SK-N-SH (cell line): ENCODE measurements at regions not wholly inside any gene's neighbourhood (a gene's known extent, or its start where the extent isn't known, plus 50 kb on each side); places are given as distances from the start of the nearest gene placed in this dataset.

Experiments
- CTCF ChIA-PET: fragments of 300-600, 350-600 bp; formaldehyde crosslinking; extraction: SDS; loops from one replicate; lab custom pipeline; 2021; lab: Yijun Ruan, JAX
- POLR2A ChIA-PET: fragments of 350-600 bp; sonication (Branson Sonifier 250); formaldehyde crosslinking; extraction: SDS; loops from one replicate; lab custom pipeline; 2020; ENCODE audit warnings: antibody characterized with exemption, inconsistent platforms; lab: Yijun Ruan, JAX
- DNase-seq: peaks from one replicate; pipeline ENCODE4 v3.0.0; 2012
- H2AFZ ChIP-seq: fragments of 200-600 bp; sonication (generic); 2 replicates; pipeline ENCODE4 v1.8.1; 2016; ENCODE audit warnings: antibody characterized with exemption, mild to moderate bottlenecking, low read depth
- H3F3A ChIP-seq: fragments of 200-600 bp; sonication (generic); replicated peaks from 2 replicates; pipeline ENCODE3; 2016; ENCODE audit warnings: antibody characterized with exemption, mild to moderate bottlenecking; ENCODE audit not compliant: insufficient read depth
- H3K27ac ChIP-seq, 2 experiments: fragments of 200-500 bp in 1 of 2; fragments of 200-600 bp in 1 of 2; sonication (Bioruptor generic) in 1 of 2; sonication (generic), shearing (Covaris generic) in 1 of 2; 2 replicates each; pipeline versions ENCODE4 v1.5.1 to v1.6.1; 2014 to 2016; ENCODE audit warnings: low read depth in 2 of 2, inconsistent platforms in 1 of 2, low read length in 1 of 2, mild to moderate bottlenecking in 1 of 2, mixed read lengths in 1 of 2
- H3K27me3 ChIP-seq: fragments of 200-600 bp; sonication (generic), shearing (Covaris generic); 2 replicates; pipeline ENCODE4 v1.6.1; 2016; ENCODE audit warnings: mixed run types; ENCODE audit not compliant: insufficient read depth
- H3K36me3 ChIP-seq, 2 experiments: fragments of 200-500 bp in 1 of 2; fragments of 200-600 bp in 1 of 2; sonication (Bioruptor generic) in 1 of 2; sonication (generic) in 1 of 2; replicated peaks in 1 of 2; 2 replicates each; pipeline versions ENCODE3 to v1.5.1; 2014 to 2016; ENCODE audit warnings: low read length in 1 of 2, mild to moderate bottlenecking in 1 of 2; ENCODE audit not compliant: insufficient read depth in 2 of 2, control insufficient read depth in 1 of 2
- H3K4me1 ChIP-seq, 2 experiments: fragments of 200-500 bp in 1 of 2; fragments of 200-600 bp in 1 of 2; sonication (Bioruptor generic) in 1 of 2; sonication (generic), shearing (Covaris generic) in 1 of 2; 2 replicates each; pipeline versions ENCODE4 v1.5.1 to v1.6.1; 2014 to 2016; ENCODE audit warnings: low read depth in 1 of 2, low read length in 1 of 2, mixed run types in 1 of 2; ENCODE audit not compliant: insufficient read depth in 2 of 2, control insufficient read depth in 1 of 2
- H3K4me2 ChIP-seq: fragments of 200-600 bp; sonication (generic), shearing (Covaris generic); 2 replicates; pipeline ENCODE4 v1.6.1; 2017; ENCODE audit warnings: mixed run types
- H3K4me3 ChIP-seq, 2 experiments: fragments of 200-500 bp in 1 of 2; fragments of 200-600 bp in 1 of 2; sonication (Bioruptor generic) in 1 of 2; sonication (generic), shearing (Covaris generic) in 1 of 2; 2 replicates each; pipeline versions ENCODE4 v1.5.1 to v1.8.1; 2014 to 2016; ENCODE audit warnings: low read depth in 2 of 2, inconsistent platforms in 1 of 2, low read length in 1 of 2, mild to moderate bottlenecking in 1 of 2, mixed read lengths in 1 of 2, moderate library complexity in 1 of 2
- H3K79me2 ChIP-seq: fragments of 200-600 bp; sonication (generic); 2 replicates; pipeline ENCODE4 v1.8.1; 2017; ENCODE audit warnings: mild to moderate bottlenecking; ENCODE audit not compliant: insufficient read depth
- H3K9ac ChIP-seq: fragments of 200-600 bp; sonication (generic); 2 replicates; pipeline ENCODE4 v1.6.1; 2017; ENCODE audit warnings: mixed run types
- H3K9me2 ChIP-seq: fragments of 200-600 bp; sonication (generic); 2 replicates; pipeline ENCODE4 v1.6.1; 2017; ENCODE audit warnings: mixed run types
- H3K9me3 ChIP-seq: fragments of 200-600 bp; sonication (generic); 2 replicates; pipeline ENCODE4 v1.6.1; 2017; ENCODE audit warnings: mixed run types, mild to moderate bottlenecking, moderate library complexity
- H4K20me1 ChIP-seq: fragments of 200-600 bp; sonication (generic); 2 replicates; pipeline ENCODE4 v1.6.1; 2017; ENCODE audit warnings: mild to moderate bottlenecking, mixed run types; ENCODE audit not compliant: insufficient read depth
- EZH2phosphoT487 ChIP-seq: fragments of 200-600 bp; sonication (generic); IDR thresholded peaks from 2 replicates; pipeline ENCODE4 v1.6.1; 2017; ENCODE audit warnings: low read depth, mixed run types, mild to moderate bottlenecking, antibody characterized with exemption, moderate library complexity, borderline replicate concordance
- FOSL2 ChIP-seq: IDR thresholded peaks from 2 replicates; pipeline ENCODE4 v1.4.0; 2012; ENCODE audit warnings: low read depth, mild to moderate bottlenecking, moderate library complexity, borderline replicate concordance
- FOXJ3 ChIP-seq: sonication (generic); formaldehyde crosslinking; IDR thresholded peaks from 2 replicates; pipeline ENCODE4 v1.5.1; 2020; ENCODE audit warnings: mild to moderate bottlenecking, missing genetic modification reagents
- FOXM1 ChIP-seq: IDR thresholded peaks from 2 replicates; pipeline ENCODE4 v1.4.0; 2012; ENCODE audit warnings: low read depth, mild to moderate bottlenecking
- GABPA ChIP-seq: IDR thresholded peaks from 2 replicates; pipeline ENCODE4 v1.4.0; 2012; ENCODE audit warnings: low read depth, mild to moderate bottlenecking
- PBX3 ChIP-seq: IDR thresholded peaks from 2 replicates; pipeline ENCODE4; 2012
- POLR2AphosphoS5 ChIP-seq: IDR thresholded peaks from 2 replicates; pipeline ENCODE4 v1.6.1; 2012; ENCODE audit warnings: low read depth, low read length
- RAD21 ChIP-seq: IDR thresholded peaks from 2 replicates; pipeline ENCODE4 v1.6.1; 2012; ENCODE audit warnings: mild to moderate bottlenecking, low read length
- RFX5 ChIP-seq: IDR thresholded peaks from 2 replicates; pipeline ENCODE4 v1.6.1; 2012; ENCODE audit warnings: mild to moderate bottlenecking, improper control_type of control experiment, low read length
- SIN3A ChIP-seq: IDR thresholded peaks from 2 replicates; pipeline ENCODE4 v1.6.1; 2012; ENCODE audit warnings: low read depth, mild to moderate bottlenecking, low read length, moderate library complexity, borderline replicate concordance
- USF1 ChIP-seq: IDR thresholded peaks from 2 replicates; pipeline ENCODE4 v1.4.0; 2012; ENCODE audit warnings: low read depth, borderline replicate concordance
- YY1 ChIP-seq: IDR thresholded peaks from 2 replicates; pipeline ENCODE4 v1.4.0; 2012; ENCODE audit warnings: low read depth, mild to moderate bottlenecking
- ZBTB33 ChIP-seq: IDR thresholded peaks from 2 replicates; pipeline ENCODE4 v1.4.0; 2012; ENCODE audit warnings: low read depth, borderline replicate concordance
- WGBS: methylation state at CpG from one replicate; pipeline ENCODE4 v1.1.6; 2017; ENCODE audit warnings: low lambda C conversion rate; 5-methylcytosine and 5-hydroxymethylcytosine counted together

- Histone ChIP-seq H3K36me3 (no peaks in the 10 kb centered on the region), H2AFZ (no peak overlapping the region), H4K20me1 (no peaks in the 10 kb centered on the region), H3K4me2 (no peak overlapping the region), H3K9ac (no peak overlapping the region), H3F3A (no peaks in the 10 kb centered on the region), H3K27me3 (no peaks in the 10 kb centered on the region), H3K79me2 (no peaks in the 10 kb centered on the region), H3K27ac (no peak overlapping the region), H3K4me3 (no peak overlapping the region), H3K9me3 (no peaks in the 10 kb centered on the region), H3K9me2 (no peaks in the 10 kb centered on the region), H3K4me1 (no peaks in the 10 kb centered on the region)
- ChIA-PET CTCF (interaction anchor here (0.6 kb wide), 1 partner anchor 14 kb away, joined by 3 read pairs; no protein-coding TSS in a partner anchor), POLR2A (no interaction called here)
- 28% methylated on average over 2 of the region's 2 CpGs for WGBS
- no peak for DNase-seq
- TF ChIP-seq YY1 (no peak), GABPA (no peak), FOSL2 (no peak), FOXJ3 (CRISPR knock-in tag) (no peak), ZBTB33 (no peak), EZH2phosphoT487 (no peak), USF1 (no peak), RFX5 (no peak), PBX3 (no peak), POLR2AphosphoS5 (no peak)
These were observed 397.9 kb upstream of the SGCD start for GRCh38 chr5:155929112-155929511.

GRCh38 chr5:155934964-155935363 lies 392.0 kb upstream of the SGCD start:
- H3K4me3 ChIP-seq, result no peak overlapping the region
- H3K27me3 ChIP-seq, result no peaks in the 10 kb centered on the region
- H3K4me1 ChIP-seq, result no peaks in the 10 kb centered on the region
- ChIA-PET POLR2A (no interaction called here), CTCF (interaction anchor here (0.7 to 5.0 kb wide), 3 partner anchors 9 to 889 kb away, joined by 3 to 20 read pairs (median 4); no protein-coding TSS in a partner anchor)
- no peak overlapping the region for H2AFZ ChIP-seq
- H3K4me2 ChIP-seq, result no peak overlapping the region
- H4K20me1 ChIP-seq, result no peaks in the 10 kb centered on the region
- H3F3A ChIP-seq, result no peaks in the 10 kb centered on the region
- no peak for DNase-seq
- 15% methylated on average over 1 of the region's 1 CpG for WGBS
- H3K27ac ChIP-seq, result no peak overlapping the region
- H3K9me2 ChIP-seq, result no peaks in the 10 kb centered on the region
- TF ChIP-seq FOXJ3 (CRISPR knock-in tag) (no peak), RAD21 (no peak), SIN3A (no peak), FOXM1 (no peak)
- H3K9ac ChIP-seq, result no peak overlapping the region
- no peaks in the 10 kb centered on the region for H3K79me2 ChIP-seq
- H3K36me3 ChIP-seq, result no peaks in the 10 kb centered on the region
- H3K9me3 ChIP-seq, result no peaks in the 10 kb centered on the region
